DND-41 (cell line): ENCODE measurements at regions not wholly inside any gene's neighbourhood (a gene's known extent, or its start where the extent isn't known, plus 50 kb on each side); places are given as distances from the start of the nearest gene placed in this dataset.
"Not testable (repeated sequence)": the region's sequence is repeated elsewhere in the genome, so short reads cannot be mapped to it uniquely, and the experiment has no call there.

Source experiments
- ATAC-seq: fragments of 200-7000 bp; cut with Tn5 transposase; 3 replicates; pipeline ENCODE4 v1.9.1; 2021; ENCODE audit warnings: low read depth; ENCODE audit not compliant: insufficient read depth
- DNase-seq: peaks from one replicate; pipeline ENCODE4 v3.0.0-alpha.2; 2020
- H2AFZ ChIP-seq: 2 replicates; pipeline ENCODE4 v1.6.0; 2012; ENCODE audit warnings: low read depth, low read length
- H3K27ac ChIP-seq: 2 replicates; pipeline ENCODE4 v1.5.1; 2012; ENCODE audit warnings: low read length, inconsistent platforms
- H3K27me3 ChIP-seq: fragments of 200-600 bp; sonication (generic); 2 replicates; pipeline ENCODE4 v1.6.0; 2012; ENCODE audit warnings: low read length, mild to moderate bottlenecking, inconsistent platforms; ENCODE audit not compliant: insufficient read depth, poor library complexity
- H3K36me3 ChIP-seq: 2 replicates; pipeline ENCODE4 v1.5.1; 2012; ENCODE audit warnings: low read length, inconsistent platforms; ENCODE audit not compliant: insufficient read depth
- H3K4me1 ChIP-seq: 2 replicates; pipeline ENCODE4 v1.5.1; 2012; ENCODE audit warnings: mild to moderate bottlenecking, low read length; ENCODE audit not compliant: insufficient read depth
- H3K4me2 ChIP-seq: 2 replicates; pipeline ENCODE4 v1.6.0; 2012; ENCODE audit warnings: mild to moderate bottlenecking, moderate library complexity, low read length, inconsistent platforms; ENCODE audit not compliant: insufficient read depth
- H3K4me3 ChIP-seq, 2 experiments: fragments of 200-600 bp in 1 of 2; shearing (Covaris generic) in 1 of 2; 2 replicates each; pipeline ENCODE4 v1.5.1; 2012 to 2016; ENCODE audit warnings: inconsistent platforms in 2 of 2, low read length in 2 of 2, mild to moderate bottlenecking in 2 of 2, low read depth in 1 of 2, moderate library complexity in 1 of 2
- H3K79me2 ChIP-seq: 2 replicates; pipeline ENCODE4 v1.6.0; 2012; ENCODE audit warnings: low read length, inconsistent platforms; ENCODE audit not compliant: insufficient read depth
- H3K9ac ChIP-seq: 2 replicates; pipeline ENCODE4 v1.6.0; 2012; ENCODE audit warnings: low read depth, mild to moderate bottlenecking, inconsistent platforms, low read length, moderate library complexity
- H3K9me3 ChIP-seq: 2 replicates; pipeline ENCODE4 v1.5.1; 2012; ENCODE audit warnings: low read length, moderate library complexity, mild to moderate bottlenecking, inconsistent platforms; ENCODE audit not compliant: insufficient read depth, severe bottlenecking
- H4K20me1 ChIP-seq: 2 replicates; pipeline ENCODE4 v1.6.0; 2012; ENCODE audit warnings: low read length; ENCODE audit not compliant: insufficient read depth
- CTCF ChIP-seq: IDR thresholded peaks from 2 replicates; pipeline ENCODE4 v1.5.1; 2012; ENCODE audit warnings: borderline replicate concordance, low read length, moderate library complexity, mild to moderate bottlenecking; ENCODE audit not compliant: poor library complexity, severe bottlenecking; ENCODE audit errors: extremely low read depth
- EZH2 ChIP-seq: IDR thresholded peaks from 3 replicates; pipeline ENCODE4 v1.6.1; 2012; ENCODE audit warnings: borderline replicate concordance, low read depth, mild to moderate bottlenecking, moderate library complexity, low read length, inconsistent platforms; ENCODE audit not compliant: severe bottlenecking

GRCh38 chr2:228522977-228523376 lies 341.5 kb upstream of the SPHKAP start:
- Histone ChIP-seq H3K27me3 (no peaks in the 10 kb centered on the region), H3K79me2 (no peaks in the 10 kb centered on the region), H2AFZ (no peak overlapping the region), H3K9ac (no peak overlapping the region), H3K9me3 (no peaks in the 10 kb centered on the region), H4K20me1 (no peaks in the 10 kb centered on the region), H3K36me3 (no peaks in the 10 kb centered on the region), H3K4me3 (no peak overlapping the region), H3K4me2 (no peak overlapping the region), H3K4me1 (no peaks in the 10 kb centered on the region), H3K27ac (no peak overlapping the region)
- DNase-seq (no peak), ATAC-seq (no peak)
- TF ChIP-seq CTCF: no peak
- no peak for TF ChIP-seq EZH2

DNA sequence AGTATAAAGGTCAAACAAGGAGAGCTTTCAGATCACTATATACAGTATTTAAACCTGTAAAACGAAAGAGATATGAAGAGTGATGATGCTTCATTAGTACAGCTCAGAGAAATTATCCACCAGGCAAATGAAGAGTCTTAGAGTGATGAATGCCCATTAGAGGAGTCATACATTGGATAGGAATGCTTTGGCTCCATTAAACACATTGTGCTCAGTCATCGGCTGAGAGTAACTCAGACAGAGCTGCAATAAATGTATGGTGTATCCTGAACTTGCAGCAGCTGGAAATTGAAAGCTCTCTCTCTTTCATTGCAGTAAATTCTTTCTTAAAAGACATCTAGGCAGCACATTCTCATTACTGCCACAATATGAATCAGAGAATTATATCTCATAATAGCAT lies 340.8 kb upstream of the SPHKAP start:
- no peaks in the 10 kb centered on the region for H4K20me1 ChIP-seq

GRCh38 chr2:228519561-228519960 lies 338.1 kb upstream of the SPHKAP start:
- TF ChIP-seq CTCF (no peak), EZH2 (no peak)
- H3K27ac ChIP-seq: no peak overlapping the region
- DNase-seq (no peak), ATAC-seq (no peak)
- no peaks in the 10 kb centered on the region for H3K36me3 ChIP-seq
- no peak overlapping the region for H2AFZ ChIP-seq
- no peak overlapping the region for H3K9ac ChIP-seq
- H3K4me1 ChIP-seq: no peaks in the 10 kb centered on the region
- H3K79me2 ChIP-seq: no peaks in the 10 kb centered on the region
- H3K9me3 ChIP-seq: no peaks in the 10 kb centered on the region
- H4K20me1 ChIP-seq: no peaks in the 10 kb centered on the region
- H3K4me3 ChIP-seq: no peak overlapping the region
- no peaks in the 10 kb centered on the region for H3K27me3 ChIP-seq
- H3K4me2 ChIP-seq: no peak overlapping the region

More for the DNA sequence above, 340.8 kb upstream of the SPHKAP start:
- Histone ChIP-seq H3K9ac (no peak overlapping the region), H3K4me1 (no peaks in the 10 kb centered on the region), H3K9me3 (no peaks in the 10 kb centered on the region), H3K27me3 (no peaks in the 10 kb centered on the region), H3K4me2 (no peak overlapping the region), H2AFZ (no peak overlapping the region), H3K36me3 (no peaks in the 10 kb centered on the region), H3K4me3 (no peak overlapping the region), H3K79me2 (no peaks in the 10 kb centered on the region), H3K27ac (no peak overlapping the region)
- DNase-seq (no peak), ATAC-seq (no peak)
- TF ChIP-seq EZH2 (no peak), CTCF (no peak)

GRCh38 chr2:228516019-228516418 lies 334.5 kb upstream of the SPHKAP start:
- H3K27me3 ChIP-seq: no peaks in the 10 kb centered on the region
- no peak overlapping the region for H2AFZ ChIP-seq
- no peak overlapping the region for H3K4me2 ChIP-seq
- no peaks in the 10 kb centered on the region for H4K20me1 ChIP-seq
- no peak overlapping the region for H3K4me3 ChIP-seq
- H3K27ac ChIP-seq: no peak overlapping the region
- TF ChIP-seq CTCF: no peak
- no peak for TF ChIP-seq EZH2
- ATAC-seq (no peak), DNase-seq (no peak)
- no peaks in the 10 kb centered on the region for H3K79me2 ChIP-seq
- H3K9ac ChIP-seq: no peak overlapping the region
- no peaks in the 10 kb centered on the region for H3K4me1 ChIP-seq
- H3K9me3 ChIP-seq: no peaks in the 10 kb centered on the region
- H3K36me3 ChIP-seq: no peaks in the 10 kb centered on the region

DNA sequence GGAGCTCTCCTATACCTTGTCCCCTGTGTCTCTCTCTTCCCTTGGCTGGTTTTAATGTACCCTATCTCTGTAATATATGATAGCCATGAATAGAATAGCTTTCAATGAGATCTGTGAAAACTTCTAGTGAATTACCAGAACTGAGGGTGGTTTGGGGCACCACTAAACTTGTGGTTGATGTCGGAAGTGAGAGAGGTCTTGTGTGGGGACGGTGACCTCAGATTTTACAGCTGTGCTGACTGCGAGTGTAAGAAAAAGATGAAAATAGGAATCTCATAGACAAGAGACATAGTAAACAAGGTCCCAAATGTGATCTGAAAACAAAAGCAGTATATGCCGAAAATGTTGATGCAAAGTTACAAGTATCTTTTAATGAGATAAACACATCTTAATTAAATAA lies 332.0 kb upstream of the SPHKAP start:
- H3K9me3 ChIP-seq, H4K20me1 ChIP-seq, DNase-seq, H3K4me3 ChIP-seq, ATAC-seq, H2AFZ ChIP-seq, H3K4me1 ChIP-seq, H3K36me3 ChIP-seq, H3K9ac ChIP-seq, H3K4me2 ChIP-seq, H3K27ac ChIP-seq, H3K27me3 ChIP-seq, H3K79me2 ChIP-seq: not testable (repeated sequence)
